Glutamatergic neuron (in vitro differentiated cells): ENCODE measurements at regions not wholly inside any gene's neighbourhood (a gene's known extent, or its start where the extent isn't known, plus 50 kb on each side); places are given as distances from the start of the nearest gene placed in this dataset.

Experiments used
- DNase-seq: peaks from one replicate; pipeline ENCODE4 v3.0.0; 2022
- H3K27ac Mint-ChIP-seq: one replicate; pipeline ENCODE4 v1.8.0; 2020; ENCODE audit warnings: mild to moderate bottlenecking, mixed read lengths, inconsistent platforms; ENCODE audit not compliant: unreplicated experiment
- H3K27me3 Mint-ChIP-seq: one replicate; pipeline ENCODE4 v1.8.0; 2020; ENCODE audit warnings: mild to moderate bottlenecking, moderate library complexity, mixed read lengths, inconsistent platforms; ENCODE audit not compliant: unreplicated experiment
- H3K36me3 Mint-ChIP-seq: one replicate; pipeline ENCODE4 v1.8.0; 2020; ENCODE audit warnings: mild to moderate bottlenecking, mixed read lengths, inconsistent platforms; ENCODE audit not compliant: unreplicated experiment
- H3K4me1 Mint-ChIP-seq: one replicate; pipeline ENCODE4 v1.8.0; 2020; ENCODE audit warnings: mild to moderate bottlenecking, low read depth, mixed read lengths, inconsistent platforms; ENCODE audit not compliant: unreplicated experiment
- H3K4me3 Mint-ChIP-seq: one replicate; pipeline ENCODE4 v1.8.0; 2020; ENCODE audit warnings: mild to moderate bottlenecking, mixed read lengths, inconsistent platforms; ENCODE audit not compliant: unreplicated experiment
- H3K9me3 Mint-ChIP-seq: one replicate; pipeline ENCODE4 v1.8.0; 2020; ENCODE audit warnings: mild to moderate bottlenecking, moderate library complexity, mixed read lengths, inconsistent platforms; ENCODE audit not compliant: unreplicated experiment
- CTCF ChIP-seq: fragments of 200-600 bp; sonication (generic); IDR thresholded peaks from one replicate; pipeline ENCODE4 v1.5.0; 2021; ENCODE audit not compliant: partially characterized antibody, unreplicated experiment

GRCh38 chr16:74034862-74035261 lies 261.8 kb upstream of the PSMD7 start:
- no peaks in the 10 kb centered on the region for H3K36me3 Mint-ChIP-seq
- no peak overlapping the region for H3K4me3 Mint-ChIP-seq
- no peaks in the 10 kb centered on the region for H3K9me3 Mint-ChIP-seq
- peak; percentile 42 for TF ChIP-seq CTCF
- peaks cover 3% of the 10 kb centered on the region for H3K4me1 Mint-ChIP-seq
- DNase-seq, result no peak
- H3K27me3 Mint-ChIP-seq, result no peaks in the 10 kb centered on the region
- H3K27ac Mint-ChIP-seq, result no peak overlapping the region

GRCh38 chr16:74034200-74034599 lies 262.4 kb upstream of the PSMD7 start:
- no peak for DNase-seq
- H3K36me3 Mint-ChIP-seq, result no peaks in the 10 kb centered on the region
- no peak for TF ChIP-seq CTCF
- no peaks in the 10 kb centered on the region for H3K9me3 Mint-ChIP-seq
- H3K4me1 Mint-ChIP-seq, result peaks cover 3% of the 10 kb centered on the region
- H3K27me3 Mint-ChIP-seq, result no peaks in the 10 kb centered on the region
- H3K27ac Mint-ChIP-seq, result no peak overlapping the region
- H3K4me3 Mint-ChIP-seq, result no peak overlapping the region

GRCh38 chr16:74033441-74033995 lies 263.1 kb upstream of the PSMD7 start:
- no peak for DNase-seq
- Mint-ChIP-seq H3K36me3 (no peaks in the 10 kb centered on the region), H3K4me1 (peaks cover 3% of the 10 kb centered on the region), H3K27me3 (no peaks in the 10 kb centered on the region), H3K27ac (no peak overlapping the region), H3K4me3 (no peak overlapping the region), H3K9me3 (no peaks in the 10 kb centered on the region)
- TF ChIP-seq CTCF, result no peak

- peaks cover 2% of the 10 kb centered on the region for H3K4me1 Mint-ChIP-seq
- TF ChIP-seq CTCF, result no peak
- no peak overlapping the region for H3K4me3 Mint-ChIP-seq
- H3K36me3 Mint-ChIP-seq, result no peaks in the 10 kb centered on the region
- no peak for DNase-seq
- no peaks in the 10 kb centered on the region for H3K27me3 Mint-ChIP-seq
- H3K27ac Mint-ChIP-seq, result no peak overlapping the region
- no peaks in the 10 kb centered on the region for H3K9me3 Mint-ChIP-seq
Observed at GRCh38 chr16:74031551-74031950, 265.1 kb upstream of the PSMD7 start.

- Mint-ChIP-seq H3K4me3 (no peak overlapping the region), H3K4me1 (no peaks in the 10 kb centered on the region)
- no peak for DNase-seq
Observed at GRCh38 chr16:74030000-74030706, 266.5 kb upstream of the PSMD7 start.

More at GRCh38 chr16:74030000-74030706, 266.5 kb upstream of the PSMD7 start:
- Mint-ChIP-seq H3K9me3 (no peaks in the 10 kb centered on the region), H3K27me3 (no peaks in the 10 kb centered on the region), H3K36me3 (no peaks in the 10 kb centered on the region), H3K27ac (no peak overlapping the region)
- TF ChIP-seq CTCF, result no peak
